K562 (cell line): ENCODE measurements at regions not wholly inside any gene's neighbourhood (a gene's known extent, or its start where the extent isn't known, plus 50 kb on each side); places are given as distances from the start of the nearest gene placed in this dataset.

Experiments used
- ATAC-seq: fragments of 200-7000 bp; cut with Tn5 transposase; 3 replicates; pipeline ENCODE4 v1.9.1; 2020; ENCODE audit warnings: moderate library complexity
- BruUV-seq: library from RNA; stranded (reverse); fragments of 400-500 nt; replicated peaks from 2 replicates; lab custom pipeline; 2021; lab: Mats Ljungman, UMichigan
- CTCF ChIA-PET: fragments of 300-600 bp; formaldehyde crosslinking; extraction: SDS; loops from one replicate; lab custom pipeline; 2021; ENCODE audit warnings: low intra/inter-chr PET ratio; lab: Yijun Ruan, JAX
- POLR2A ChIA-PET: fragments of 300-600, 350-650 bp; sonication (Branson Sonifier 250); formaldehyde crosslinking; extraction: SDS; loops from one replicate; lab custom pipeline; 2021; ENCODE audit warnings: antibody characterized with exemption, inconsistent platforms; lab: Yijun Ruan, JAX
- DNase-seq, 4 experiments: peaks; one replicate each; pipeline versions ENCODE4 v3.0.0 to v3.0.0-alpha.2; 2011 to 2018; ENCODE audit warnings: low spot score in 3 of 4, mixed read lengths in 3 of 4; ENCODE audit errors: extremely low read depth in 1 of 4
- FAIRE-seq: peaks from 2 replicates; lab custom pipeline; 2011; peaks lifted over from hg19 to GRCh38; lab: Jason Lieb, UNC
- H2AFZ ChIP-seq: 2 replicates; pipeline ENCODE4 v1.6.0; 2011; ENCODE audit warnings: low read depth, low read length, control low read depth, inconsistent platforms
- H3K27ac ChIP-seq: fragments of 200-600 bp; 3 replicates; pipeline ENCODE4 v1.8.0; 2011; ENCODE audit warnings: low read depth, mild to moderate bottlenecking, control low read depth, inconsistent platforms, low read length, moderate library complexity, mixed read lengths; ENCODE audit errors: extremely low read depth
- H3K27me3 ChIP-seq, 2 experiments: fragments of 300-600 bp in 1 of 2; 2 replicates in 1 of 2; 3 replicates in 1 of 2; pipeline versions ENCODE4 v1.6.0 to v1.8.0; 2011; ENCODE audit warnings: inconsistent platforms in 2 of 2, low read length in 2 of 2, mild to moderate bottlenecking in 1 of 2, mixed read lengths in 1 of 2, moderate library complexity in 1 of 2; ENCODE audit not compliant: control insufficient read depth in 2 of 2, insufficient read depth in 2 of 2
- H3K36me3 ChIP-seq: fragments of 300-600 bp; 3 replicates; pipeline ENCODE4 v1.8.0; 2011; ENCODE audit warnings: mild to moderate bottlenecking, low read length, inconsistent platforms; ENCODE audit not compliant: control insufficient read depth, insufficient read depth
- H3K4me1 ChIP-seq, 2 experiments: fragments of 200-600 bp in 1 of 2; replicated peaks in 1 of 2; 2 replicates in 1 of 2; 3 replicates in 1 of 2; pipeline versions ENCODE4 v1.5.1 to v1.8.0; 2011; ENCODE audit warnings: inconsistent platforms in 2 of 2, low read length in 2 of 2, mild to moderate bottlenecking in 1 of 2, mixed read lengths in 1 of 2, moderate library complexity in 1 of 2; ENCODE audit not compliant: control insufficient read depth in 2 of 2, insufficient read depth in 2 of 2
- H3K4me2 ChIP-seq: 2 replicates; pipeline ENCODE4 v1.6.1; 2011; ENCODE audit warnings: low read length, control low read depth, inconsistent platforms, mixed read lengths; ENCODE audit not compliant: insufficient read depth
- H3K4me3 ChIP-seq: fragments of 200-600 bp; sonication (generic), shearing (Covaris generic); 2 replicates; pipeline ENCODE4 v1.5.1; 2016; ENCODE audit warnings: control low read depth, inconsistent platforms
- H3K79me2 ChIP-seq: fragments of 200-600 bp; 3 replicates; pipeline ENCODE4 v1.8.0; 2011; ENCODE audit warnings: low read length, inconsistent platforms; ENCODE audit not compliant: control insufficient read depth, insufficient read depth
- H3K9ac ChIP-seq, 2 experiments: 2 replicates each; pipeline versions ENCODE4 v1.6.0 to v1.6.1; 2011; ENCODE audit warnings: low read depth in 2 of 2, low read length in 2 of 2, control low read depth in 1 of 2, inconsistent platforms in 1 of 2, mild to moderate bottlenecking in 1 of 2, mixed read lengths in 1 of 2; ENCODE audit not compliant: insufficient read depth in 1 of 2
- H3K9me1 ChIP-seq: one replicate; pipeline ENCODE4 v1.6.0; 2011; ENCODE audit warnings: inconsistent platforms, mild to moderate bottlenecking, low read length, moderate library complexity; ENCODE audit not compliant: control insufficient read depth, insufficient read depth
- H3K9me3 ChIP-seq: replicated peaks from 2 replicates; pipeline ENCODE4 v1.5.1; 2011; ENCODE audit warnings: low read depth, low read length, inconsistent platforms; ENCODE audit not compliant: control insufficient read depth, insufficient read depth
- H4K20me1 ChIP-seq: replicated peaks from 2 replicates; pipeline ENCODE4 v1.6.1; 2011; ENCODE audit warnings: low read length, inconsistent platforms, mixed read lengths; ENCODE audit not compliant: control insufficient read depth, insufficient read depth
- MTA1 ChIP-seq: fragments of 450-650 bp; IDR thresholded peaks from 2 replicates; pipeline ENCODE4 v1.6.1; 2017; ENCODE audit warnings: borderline replicate concordance
- RBM22 ChIP-seq: fragments of 200-400 bp; formaldehyde crosslinking; IDR thresholded peaks from 2 replicates; pipeline ENCODE4 v1.6.1; 2018; ENCODE audit warnings: low read length, low read depth; ENCODE audit not compliant: poor library complexity, severe bottlenecking
- ZNF23 ChIP-seq: fragments of 250-450 bp; sonication (Bioruptor Pico); IDR thresholded peaks from 2 replicates; pipeline ENCODE4 v1.4.0; 2020; ENCODE audit warnings: mild to moderate bottlenecking
- ZSCAN32 ChIP-seq: fragments of 450-650 bp; formaldehyde crosslinking; IDR thresholded peaks from 2 replicates; pipeline ENCODE4 v1.4.0; 2020; ENCODE audit warnings: mild to moderate bottlenecking, moderate library complexity
- WGBS: fragments of 100-300 bp; shearing (Covaris generic); methylation state at CpG from one replicate; pipeline ENCODE4 v1.1.6; 2016; ENCODE audit warnings: low coverage, mixed read lengths; ENCODE audit not compliant: insufficient coverage; ENCODE audit errors: missing lambda C conversion rate; 5-methylcytosine and 5-hydroxymethylcytosine counted together
- in situ Hi-C: fragments of 300-500 bp; cut with MboI; formaldehyde crosslinking; loops from 4 replicates; pipeline ENCODE4 v1.15.0; 2018; ENCODE audit warnings: inconsistent platforms, mixed read lengths
- intact Hi-C: fragments of 100-400 bp; cut with micrococcal nuclease; formaldehyde crosslinking; loops from 2 replicates; pipeline ENCODE4 v1.14.2; 2022
- TF ChIP-seq, protein P1 (sequence below), 2 experiments: fragments of 450-650 bp; formaldehyde crosslinking in 1 of 2; IDR thresholded peaks; 2 replicates each; pipeline versions ENCODE4 v1.4.0 to v1.6.1; 2014 to 2020; ENCODE audit warnings: mild to moderate bottlenecking in 2 of 2, borderline replicate concordance in 1 of 2, low read depth in 1 of 2
- TF ChIP-seq, protein P2 (sequence below), 2 experiments: fragments of 450-650 bp; IDR thresholded peaks; 2 replicates each; pipeline ENCODE4 v1.6.1; 2018; ENCODE audit warnings: mild to moderate bottlenecking in 2 of 2, low read depth in 1 of 2; ENCODE audit not compliant: partially characterized antibody in 2 of 2

DNA sequence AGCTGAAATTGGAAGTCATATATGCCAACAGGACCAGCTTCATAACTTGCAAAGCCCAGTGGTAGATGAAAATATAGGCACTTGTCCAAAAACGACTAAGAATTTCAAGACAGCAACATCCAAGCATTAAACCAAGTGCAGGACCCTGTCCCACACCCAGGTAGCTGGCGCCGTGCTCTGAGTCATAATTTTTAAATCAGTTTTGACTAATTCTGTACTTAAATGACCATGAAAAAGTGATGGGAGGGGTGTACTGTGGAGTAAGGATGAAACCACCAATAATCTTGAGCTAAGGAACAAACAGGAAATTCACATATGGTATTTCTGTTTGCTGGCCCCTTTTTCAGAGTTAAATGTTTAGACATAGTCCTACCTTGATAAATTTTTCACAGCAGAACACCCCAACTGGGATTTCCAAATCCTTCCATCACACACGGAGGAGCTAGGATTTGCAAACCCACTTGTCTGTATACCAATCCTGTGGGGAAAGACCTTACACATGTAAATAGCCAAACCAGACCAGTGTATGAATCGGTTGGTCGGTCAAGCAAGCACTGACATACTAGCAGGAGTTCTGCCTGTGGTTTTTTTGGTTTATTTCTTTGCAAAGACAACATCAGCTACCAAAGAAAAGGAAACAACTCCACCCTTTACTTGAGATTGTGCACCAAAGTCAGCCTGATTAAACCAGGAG is 235.7 kb upstream of the RAB4A start:
- H3K36me3 ChIP-seq: no peaks in the 10 kb centered on the region
- peaks cover 6 to 16% of the 10 kb centered on the region in 2 experiments; a peak in 4 of 5 replicates for H3K27me3 ChIP-seq
- FAIRE-seq (no peak), DNase-seq (no peak)
- no peak overlapping the region for H2AFZ ChIP-seq
- H3K4me3 ChIP-seq: no peak overlapping the region
- CTCF ChIA-PET: no interaction called here
- no peak overlapping the region for H3K4me2 ChIP-seq
- H3K4me1 ChIP-seq: no peaks in the 10 kb centered on the region
- H3K79me2 ChIP-seq: no peaks in the 10 kb centered on the region
- intact Hi-C loops: no loop called here
- no peaks in the 10 kb centered on the region for H3K9me3 ChIP-seq
- TF ChIP-seq, protein P1, sequence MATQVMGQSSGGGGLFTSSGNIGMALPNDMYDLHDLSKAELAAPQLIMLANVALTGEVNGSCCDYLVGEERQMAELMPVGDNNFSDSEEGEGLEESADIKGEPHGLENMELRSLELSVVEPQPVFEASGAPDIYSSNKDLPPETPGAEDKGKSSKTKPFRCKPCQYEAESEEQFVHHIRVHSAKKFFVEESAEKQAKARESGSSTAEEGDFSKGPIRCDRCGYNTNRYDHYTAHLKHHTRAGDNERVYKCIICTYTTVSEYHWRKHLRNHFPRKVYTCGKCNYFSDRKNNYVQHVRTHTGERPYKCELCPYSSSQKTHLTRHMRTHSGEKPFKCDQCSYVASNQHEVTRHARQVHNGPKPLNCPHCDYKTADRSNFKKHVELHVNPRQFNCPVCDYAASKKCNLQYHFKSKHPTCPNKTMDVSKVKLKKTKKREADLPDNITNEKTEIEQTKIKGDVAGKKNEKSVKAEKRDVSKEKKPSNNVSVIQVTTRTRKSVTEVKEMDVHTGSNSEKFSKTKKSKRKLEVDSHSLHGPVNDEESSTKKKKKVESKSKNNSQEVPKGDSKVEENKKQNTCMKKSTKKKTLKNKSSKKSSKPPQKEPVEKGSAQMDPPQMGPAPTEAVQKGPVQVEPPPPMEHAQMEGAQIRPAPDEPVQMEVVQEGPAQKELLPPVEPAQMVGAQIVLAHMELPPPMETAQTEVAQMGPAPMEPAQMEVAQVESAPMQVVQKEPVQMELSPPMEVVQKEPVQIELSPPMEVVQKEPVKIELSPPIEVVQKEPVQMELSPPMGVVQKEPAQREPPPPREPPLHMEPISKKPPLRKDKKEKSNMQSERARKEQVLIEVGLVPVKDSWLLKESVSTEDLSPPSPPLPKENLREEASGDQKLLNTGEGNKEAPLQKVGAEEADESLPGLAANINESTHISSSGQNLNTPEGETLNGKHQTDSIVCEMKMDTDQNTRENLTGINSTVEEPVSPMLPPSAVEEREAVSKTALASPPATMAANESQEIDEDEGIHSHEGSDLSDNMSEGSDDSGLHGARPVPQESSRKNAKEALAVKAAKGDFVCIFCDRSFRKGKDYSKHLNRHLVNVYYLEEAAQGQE (IDR thresholded peaks at IDR 0.05; ENCODE audit: borderline replicate concordance): no peak
- TF ChIP-seq, protein P1 (CRISPR knock-in tag; IDR thresholded peaks at IDR 0.05; ENCODE audit: low read depth): no peak
- TF ChIP-seq ZSCAN32: no peak
- no peak for TF ChIP-seq ZNF23
- TF ChIP-seq, protein P2, sequence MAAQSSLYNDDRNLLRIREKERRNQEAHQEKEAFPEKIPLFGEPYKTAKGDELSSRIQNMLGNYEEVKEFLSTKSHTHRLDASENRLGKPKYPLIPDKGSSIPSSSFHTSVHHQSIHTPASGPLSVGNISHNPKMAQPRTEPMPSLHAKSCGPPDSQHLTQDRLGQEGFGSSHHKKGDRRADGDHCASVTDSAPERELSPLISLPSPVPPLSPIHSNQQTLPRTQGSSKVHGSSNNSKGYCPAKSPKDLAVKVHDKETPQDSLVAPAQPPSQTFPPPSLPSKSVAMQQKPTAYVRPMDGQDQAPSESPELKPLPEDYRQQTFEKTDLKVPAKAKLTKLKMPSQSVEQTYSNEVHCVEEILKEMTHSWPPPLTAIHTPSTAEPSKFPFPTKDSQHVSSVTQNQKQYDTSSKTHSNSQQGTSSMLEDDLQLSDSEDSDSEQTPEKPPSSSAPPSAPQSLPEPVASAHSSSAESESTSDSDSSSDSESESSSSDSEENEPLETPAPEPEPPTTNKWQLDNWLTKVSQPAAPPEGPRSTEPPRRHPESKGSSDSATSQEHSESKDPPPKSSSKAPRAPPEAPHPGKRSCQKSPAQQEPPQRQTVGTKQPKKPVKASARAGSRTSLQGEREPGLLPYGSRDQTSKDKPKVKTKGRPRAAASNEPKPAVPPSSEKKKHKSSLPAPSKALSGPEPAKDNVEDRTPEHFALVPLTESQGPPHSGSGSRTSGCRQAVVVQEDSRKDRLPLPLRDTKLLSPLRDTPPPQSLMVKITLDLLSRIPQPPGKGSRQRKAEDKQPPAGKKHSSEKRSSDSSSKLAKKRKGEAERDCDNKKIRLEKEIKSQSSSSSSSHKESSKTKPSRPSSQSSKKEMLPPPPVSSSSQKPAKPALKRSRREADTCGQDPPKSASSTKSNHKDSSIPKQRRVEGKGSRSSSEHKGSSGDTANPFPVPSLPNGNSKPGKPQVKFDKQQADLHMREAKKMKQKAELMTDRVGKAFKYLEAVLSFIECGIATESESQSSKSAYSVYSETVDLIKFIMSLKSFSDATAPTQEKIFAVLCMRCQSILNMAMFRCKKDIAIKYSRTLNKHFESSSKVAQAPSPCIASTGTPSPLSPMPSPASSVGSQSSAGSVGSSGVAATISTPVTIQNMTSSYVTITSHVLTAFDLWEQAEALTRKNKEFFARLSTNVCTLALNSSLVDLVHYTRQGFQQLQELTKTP (IDR thresholded peaks at IDR 0.05; ENCODE audit: low read depth in 1 of 2, partially characterized antibody in 2 of 2): no peak
- no peak for TF ChIP-seq MTA1
- no peak for TF ChIP-seq RBM22
- TF ChIP-seq, all 486 proteins: peak for 0
- in situ Hi-C loops: no loop called here
- Histone ChIP-seq H3K9ac (no peak overlapping the region), H3K9me1 (no peaks in the 10 kb centered on the region), H3K27ac (no peak overlapping the region), H4K20me1 (no peaks in the 10 kb centered on the region)
- no TSS peak for BruUV-seq
- POLR2A ChIA-PET: interaction anchor here (0.6 to 1.5 kb wide), 5 partner anchors 12 to 204 kb away, joined by 3 read pairs; no protein-coding TSS in a partner anchor
- 2% methylated on average over 6 of the region's 6 CpGs for WGBS
- no peak for ATAC-seq
